Hepatocyte (in vitro differentiated cells): ENCODE measurements at regions not wholly inside any gene's neighbourhood (a gene's known extent, or its start where the extent isn't known, plus 50 kb on each side); places are given as distances from the start of the nearest gene placed in this dataset.

Experiments
- DNase-seq: peaks from one replicate; pipeline ENCODE4 v3.0.0-alpha.2; 2016; ENCODE audit warnings: low spot score
- H2AFZ ChIP-seq: fragments of 200-600 bp; sonication (generic); 2 replicates; pipeline ENCODE4 v1.6.0; 2016; ENCODE audit warnings: antibody characterized with exemption, mild to moderate bottlenecking
- H3K27ac ChIP-seq: fragments of 200-600 bp; sonication (generic); 2 replicates; pipeline ENCODE4 v1.5.1; 2016; ENCODE audit warnings: mild to moderate bottlenecking
- H3K27me3 ChIP-seq: fragments of 200-600 bp; sonication (generic); 2 replicates; pipeline ENCODE4 v1.6.1; 2016
- H3K36me3 ChIP-seq: fragments of 200-600 bp; sonication (generic); replicated peaks from 2 replicates; pipeline ENCODE4 v1.5.1; 2016; ENCODE audit warnings: low read depth; ENCODE audit not compliant: insufficient read depth
- H3K4me1 ChIP-seq: fragments of 200-600 bp; sonication (generic); 2 replicates; pipeline ENCODE4 v1.5.1; 2016; ENCODE audit warnings: mild to moderate bottlenecking, moderate library complexity; ENCODE audit not compliant: insufficient read depth
- H3K4me2 ChIP-seq: fragments of 200-600 bp; sonication (generic); 2 replicates; pipeline ENCODE4 v1.6.0; 2016
- H3K4me3 ChIP-seq: fragments of 200-600 bp; sonication (generic); 2 replicates; pipeline ENCODE4 v1.5.1; 2016; ENCODE audit warnings: mild to moderate bottlenecking
- H3K79me2 ChIP-seq: fragments of 200-600 bp; sonication (generic); 2 replicates; pipeline ENCODE4 v1.6.0; 2017; ENCODE audit warnings: mild to moderate bottlenecking
- H3K9me2 ChIP-seq: fragments of 200-600 bp; sonication (generic); replicated peaks from 2 replicates; pipeline ENCODE4 v1.6.0; 2017; ENCODE audit warnings: mild to moderate bottlenecking; ENCODE audit not compliant: insufficient read depth
- H3K9me3 ChIP-seq: fragments of 200-600 bp; sonication (generic); 2 replicates; pipeline ENCODE4 v1.5.1; 2016; ENCODE audit warnings: low read depth, mild to moderate bottlenecking
- H4K20me1 ChIP-seq: fragments of 200-600 bp; sonication (generic); 2 replicates; pipeline ENCODE4 v1.6.0; 2016; ENCODE audit warnings: mild to moderate bottlenecking; ENCODE audit not compliant: insufficient read depth, poor library complexity, severe bottlenecking
- CTCF ChIP-seq: fragments of 200-600 bp; sonication (generic); IDR thresholded peaks from 2 replicates; pipeline ENCODE4 v1.5.1; 2016; ENCODE audit warnings: antibody characterized with exemption, mild to moderate bottlenecking; ENCODE audit not compliant: poor library complexity
- EZH2 ChIP-seq: fragments of 200-600 bp; sonication (generic); IDR thresholded peaks from 2 replicates; pipeline ENCODE4 v1.6.1; 2016; ENCODE audit warnings: antibody characterized with exemption, mild to moderate bottlenecking, borderline replicate concordance
- EZH2phosphoT487 ChIP-seq: fragments of 200-600 bp; sonication (generic); IDR thresholded peaks from one replicate; pipeline ENCODE4 v1.6.1; 2018; ENCODE audit warnings: antibody characterized with exemption, mild to moderate bottlenecking, low read depth, moderate library complexity; ENCODE audit not compliant: unreplicated experiment, severe bottlenecking
- whole genome bisulfite sequencing: methylation state at CpG from one replicate; pipeline ENCODE4 v1.1.6; 2016; ENCODE audit warnings: low lambda C conversion rate; ENCODE audit errors: missing lambda C conversion rate; 5-methylcytosine and 5-hydroxymethylcytosine counted together

GRCh38 chr3:112765531-112765930 lies 81.1 kb downstream of the CD200R1L start:
- 92% methylated on average over 3 of the region's 3 CpGs for WGBS
- no peaks in the 10 kb centered on the region for H3K9me3 ChIP-seq
- no peak for DNase-seq
- no peaks in the 10 kb centered on the region for H3K79me2 ChIP-seq
- H3K4me1 ChIP-seq: no peaks in the 10 kb centered on the region
- no peak overlapping the region for H2AFZ ChIP-seq
- no peak overlapping the region for H3K4me3 ChIP-seq
- no peaks in the 10 kb centered on the region for H3K36me3 ChIP-seq
- H3K27ac ChIP-seq: no peak overlapping the region
- H3K27me3 ChIP-seq: no peaks in the 10 kb centered on the region
- no peak overlapping the region for H3K4me2 ChIP-seq
- TF ChIP-seq EZH2phosphoT487 (no peak), CTCF (no peak), EZH2 (no peak)
- no peaks in the 10 kb centered on the region for H4K20me1 ChIP-seq
- H3K9me2 ChIP-seq: no peaks in the 10 kb centered on the region

- Histone ChIP-seq H3K4me3 (no peak overlapping the region), H3K36me3 (no peaks in the 10 kb centered on the region), H3K4me1 (no peaks in the 10 kb centered on the region), H3K9me2 (no peaks in the 10 kb centered on the region), H4K20me1 (no peaks in the 10 kb centered on the region), H3K9me3 (no peaks in the 10 kb centered on the region), H2AFZ (no peak overlapping the region), H3K79me2 (no peaks in the 10 kb centered on the region), H3K27ac (no peak overlapping the region), H3K27me3 (no peaks in the 10 kb centered on the region), H3K4me2 (no peak overlapping the region)
- WGBS: 87% methylated on average over 3 of the region's 3 CpGs
- no peak for DNase-seq
- TF ChIP-seq CTCF: no peak
- TF ChIP-seq EZH2: no peak
- TF ChIP-seq EZH2phosphoT487: no peak
Observed at GRCh38 chr3:112763258-112763657, 83.4 kb downstream of the CD200R1L start.

GRCh38 chr3:112761062-112761638 lies 85.5 kb downstream of the CD200R1L start:
- H4K20me1 ChIP-seq: no peaks in the 10 kb centered on the region
- H3K4me3 ChIP-seq: no peak overlapping the region
- no peak overlapping the region for H2AFZ ChIP-seq
- H3K4me2 ChIP-seq: no peak overlapping the region
- H3K36me3 ChIP-seq: no peaks in the 10 kb centered on the region
- H3K4me1 ChIP-seq: no peaks in the 10 kb centered on the region
- TF ChIP-seq EZH2 (no peak), CTCF (no peak), EZH2phosphoT487 (no peak)
- H3K27me3 ChIP-seq: no peaks in the 10 kb centered on the region
- DNase-seq: no peak
- H3K9me2 ChIP-seq: no peaks in the 10 kb centered on the region
- no peaks in the 10 kb centered on the region for H3K9me3 ChIP-seq
- H3K27ac ChIP-seq: no peak overlapping the region
- H3K79me2 ChIP-seq: no peaks in the 10 kb centered on the region

- no peak for TF ChIP-seq EZH2
- no peak for TF ChIP-seq EZH2phosphoT487
- TF ChIP-seq CTCF: no peak
- no peaks in the 10 kb centered on the region for H3K36me3 ChIP-seq
- no peaks in the 10 kb centered on the region for H3K4me1 ChIP-seq
- no peak overlapping the region for H3K4me2 ChIP-seq
- H4K20me1 ChIP-seq: no peaks in the 10 kb centered on the region
- no peak overlapping the region for H3K27ac ChIP-seq
- DNase-seq: no peak
- 93% methylated on average over 1 of the region's 1 CpG for WGBS
- no peak overlapping the region for H3K4me3 ChIP-seq
- H3K79me2 ChIP-seq: no peaks in the 10 kb centered on the region
- no peak overlapping the region for H2AFZ ChIP-seq
- no peaks in the 10 kb centered on the region for H3K27me3 ChIP-seq
- H3K9me3 ChIP-seq: no peaks in the 10 kb centered on the region
- H3K9me2 ChIP-seq: no peaks in the 10 kb centered on the region
Observed at GRCh38 chr3:112759681-112760080, 87.0 kb downstream of the CD200R1L start.
